ENCODE measurements at regions not wholly inside any gene's neighbourhood (a gene's known extent, or its start where the extent isn't known, plus 50 kb on each side); places are given as distances from the start of the nearest gene placed in this dataset.
"Not testable (repeated sequence)": the region's sequence is repeated elsewhere in the genome, so short reads cannot be mapped to it uniquely, and the experiment has no call there.

DNA sequence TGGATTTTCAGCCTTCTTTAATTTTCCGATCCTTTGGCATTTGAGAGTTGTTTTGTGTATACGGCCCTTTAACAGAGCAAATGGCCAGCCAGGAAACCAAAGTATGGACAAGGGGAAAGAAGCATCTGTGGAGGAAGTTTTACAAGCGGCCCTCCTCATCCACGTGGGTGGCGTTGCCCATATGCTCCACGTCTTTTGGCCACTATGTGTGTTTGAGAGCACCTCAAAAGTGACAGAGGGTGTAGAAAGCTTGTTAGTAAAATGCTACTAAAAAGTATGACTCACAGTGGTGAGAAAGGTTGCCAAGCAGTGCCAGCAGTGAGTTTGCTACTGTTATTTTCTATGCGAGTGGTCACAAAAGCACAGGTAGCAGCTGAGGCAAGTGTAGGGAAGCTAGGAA, 451.8 kb upstream of the NPAP1 start:
- no peaks in the 10 kb centered on the region for H3K9me3 ChIP-seq
- ATAC-seq (no peak), DNase-seq (no peak)
- WGBS (ENCODE audit: insufficient coverage, low coverage, low lambda C conversion rate, missing lambda C conversion rate), result 46% methylated on average over 7 of the region's 7 CpGs
- no peaks in the 10 kb centered on the region for H3K36me3 ChIP-seq
- no peaks in the 10 kb centered on the region for H3K27me3 ChIP-seq
- H3K4me3 ChIP-seq, result no peak overlapping the region
- no peak for TF ChIP-seq CTCF (IDR thresholded peaks at IDR 0.05)
- TF ChIP-seq POLR2A (IDR thresholded peaks at IDR 0.05), result no peak
- no peaks in the 10 kb centered on the region for H3K4me1 ChIP-seq
- no peak overlapping the region for H3K27ac ChIP-seq
- intact Hi-C loops (cut with DNase I), result no loop called here

DNA sequence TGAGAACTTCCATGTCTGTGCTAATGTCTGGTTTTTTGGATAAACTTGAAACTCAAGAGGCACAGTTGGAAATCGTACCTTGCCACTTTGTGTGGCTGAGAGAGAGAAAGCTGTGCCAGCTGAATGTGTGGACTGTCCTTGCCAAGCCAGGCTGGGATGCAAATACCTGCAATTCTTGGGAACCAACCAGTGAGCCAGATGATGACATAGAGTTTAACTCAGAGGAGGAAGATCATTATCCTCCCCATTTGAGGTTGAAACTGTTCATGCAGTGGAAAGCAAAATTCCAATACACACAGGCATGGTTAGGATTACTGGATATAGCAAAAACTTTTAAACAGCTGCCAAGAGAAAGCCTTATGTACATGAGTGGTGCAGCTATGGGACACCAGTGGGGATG, 451.4 kb upstream of the NPAP1 start:
- no peak for DNase-seq
- WGBS (ENCODE audit: insufficient coverage, low coverage, low lambda C conversion rate, missing lambda C conversion rate), result 33% methylated on average over 1 of the region's 1 CpG
- no peaks in the 10 kb centered on the region for H3K27me3 ChIP-seq
- no peaks in the 10 kb centered on the region for H3K9me3 ChIP-seq
- H3K36me3 ChIP-seq, result no peaks in the 10 kb centered on the region
- no peak overlapping the region for H3K4me3 ChIP-seq
- ATAC-seq, result no peak
- H3K4me1 ChIP-seq, result no peaks in the 10 kb centered on the region
- H3K27ac ChIP-seq, result no peak overlapping the region
- TF ChIP-seq POLR2A (IDR thresholded peaks at IDR 0.05), result no peak
- TF ChIP-seq CTCF (IDR thresholded peaks at IDR 0.05), result no peak
- intact Hi-C loops (cut with DNase I), result no loop called here

DNA sequence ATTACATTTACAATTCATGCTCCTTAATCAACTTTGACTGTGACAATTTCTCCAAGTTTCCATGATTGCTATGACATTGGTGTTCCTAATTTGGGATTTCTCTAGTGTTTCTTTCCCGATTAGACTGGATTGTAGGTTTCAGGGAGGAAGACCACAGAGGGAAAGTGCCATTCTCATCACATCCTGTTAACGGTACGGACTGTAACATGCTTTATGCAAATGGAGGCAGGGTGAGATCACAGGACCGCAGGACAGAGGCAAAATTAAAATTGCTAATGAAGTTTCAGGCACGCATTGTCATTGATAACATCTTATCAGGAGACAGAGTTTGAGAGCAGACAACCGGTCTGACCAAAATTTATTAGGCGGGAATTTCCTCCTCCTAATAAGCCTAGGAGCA, 446.7 kb upstream of the NPAP1 start:
- H3K4me1 ChIP-seq; ATAC-seq; H3K4me3 ChIP-seq; DNase-seq; intact Hi-C loops (cut with DNase I); H3K9me3 ChIP-seq; H3K27me3 ChIP-seq; H3K36me3 ChIP-seq; H3K27ac ChIP-seq: not testable (repeated sequence)
- 57% methylated on average over 6 of the region's 7 CpGs for WGBS (ENCODE audit: insufficient coverage, low coverage, low lambda C conversion rate, missing lambda C conversion rate)

- intact Hi-C loops (cut with DNase I); H3K27me3 ChIP-seq; H3K9me3 ChIP-seq; H3K36me3 ChIP-seq; H3K4me1 ChIP-seq; DNase-seq; H3K4me3 ChIP-seq; H3K27ac ChIP-seq; ATAC-seq: not testable (repeated sequence)
- WGBS (ENCODE audit: insufficient coverage, low coverage, low lambda C conversion rate, missing lambda C conversion rate), result 25% methylated on average over 3 of the region's 3 CpGs
Observed at GRCh38 chr15:24233134-24233533, 442.4 kb upstream of the NPAP1 start.

DNA sequence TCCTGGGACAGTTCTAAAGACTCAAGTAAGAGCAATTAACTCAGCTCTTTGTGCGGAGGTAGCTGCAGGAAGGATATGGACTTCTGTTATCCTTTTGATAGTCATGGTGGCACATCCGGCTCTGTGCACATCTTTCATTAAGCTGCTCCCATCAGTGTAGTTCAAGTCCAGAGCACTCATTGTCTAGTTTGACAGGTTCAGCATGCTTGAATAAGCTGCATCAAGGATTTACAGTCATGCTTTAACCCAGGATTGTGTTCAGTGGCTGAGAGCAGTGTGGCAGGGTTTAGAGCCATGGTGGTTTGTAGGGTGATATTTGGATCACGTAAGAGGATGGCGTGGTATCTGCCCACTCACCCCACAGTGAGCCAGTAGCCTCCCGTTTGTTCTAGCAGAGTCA, 435.0 kb upstream of the NPAP1 start:
- intact Hi-C loops (cut with DNase I), result not testable (repeated sequence)

DNA sequence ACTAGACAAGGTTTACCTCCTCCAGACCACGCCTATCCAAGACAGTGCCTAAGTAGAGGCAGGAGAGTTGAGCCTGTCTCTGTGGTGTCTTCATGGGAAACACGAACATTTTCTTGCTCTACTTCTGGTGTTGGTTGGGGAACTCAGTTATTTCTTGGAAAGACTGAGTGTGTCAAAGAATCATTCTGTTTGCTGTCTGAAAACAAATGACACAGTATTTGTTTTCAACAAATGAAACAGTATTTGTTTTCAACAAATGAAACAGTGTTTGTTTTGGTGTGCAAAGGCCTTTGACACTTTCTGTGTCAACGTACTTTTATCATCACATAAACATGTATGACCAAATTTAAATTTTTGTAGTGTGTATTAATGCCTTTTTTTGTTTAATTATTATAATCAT, 416.5 kb upstream of the NPAP1 start:
- DNase-seq; intact Hi-C loops (cut with DNase I); H3K4me1 ChIP-seq; H3K4me3 ChIP-seq; H3K27ac ChIP-seq; H3K9me3 ChIP-seq; H3K27me3 ChIP-seq; ATAC-seq; H3K36me3 ChIP-seq: not testable (repeated sequence)
- 29% methylated on average over 3 of the region's 3 CpGs for WGBS (ENCODE audit: insufficient coverage, low coverage, low lambda C conversion rate, missing lambda C conversion rate)

More for the DNA sequence above, 435.0 kb upstream of the NPAP1 start:
- WGBS (ENCODE audit: insufficient coverage, low coverage, low lambda C conversion rate, missing lambda C conversion rate), result 60% methylated on average over 4 of the region's 5 CpGs
- not testable (repeated sequence) for DNase-seq, H3K27ac ChIP-seq, H3K4me1 ChIP-seq, H3K9me3 ChIP-seq, H3K27me3 ChIP-seq, ATAC-seq, H3K4me3 ChIP-seq, H3K36me3 ChIP-seq

DNA sequence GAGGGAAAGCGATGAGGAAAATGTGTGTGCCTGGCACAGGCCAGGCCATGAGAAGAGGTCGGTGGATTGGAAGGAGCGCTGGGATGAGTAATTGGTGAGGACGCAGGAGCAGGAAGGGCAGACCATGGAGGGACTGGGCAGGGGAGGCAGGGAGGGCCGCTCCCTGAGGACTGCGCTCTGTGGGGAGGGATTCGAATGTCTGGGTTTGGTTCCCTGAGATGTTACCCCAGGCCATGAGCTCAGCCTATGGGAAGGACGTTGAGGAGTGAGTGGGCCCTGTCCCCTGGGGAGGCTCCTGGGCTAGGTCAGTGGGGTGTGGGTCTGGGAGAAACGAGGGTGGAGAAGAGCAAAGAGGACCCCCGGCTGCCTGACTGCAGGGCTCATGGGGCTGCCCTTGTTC, 415.2 kb upstream of the NPAP1 start:
- H3K27me3 ChIP-seq; H3K9me3 ChIP-seq; H3K27ac ChIP-seq; H3K4me1 ChIP-seq; intact Hi-C loops (cut with DNase I); ATAC-seq; H3K4me3 ChIP-seq; DNase-seq; H3K36me3 ChIP-seq: not testable (repeated sequence)
- WGBS (ENCODE audit: insufficient coverage, low coverage, low lambda C conversion rate, missing lambda C conversion rate), result 86% methylated on average over 3 of the region's 10 CpGs

DNA sequence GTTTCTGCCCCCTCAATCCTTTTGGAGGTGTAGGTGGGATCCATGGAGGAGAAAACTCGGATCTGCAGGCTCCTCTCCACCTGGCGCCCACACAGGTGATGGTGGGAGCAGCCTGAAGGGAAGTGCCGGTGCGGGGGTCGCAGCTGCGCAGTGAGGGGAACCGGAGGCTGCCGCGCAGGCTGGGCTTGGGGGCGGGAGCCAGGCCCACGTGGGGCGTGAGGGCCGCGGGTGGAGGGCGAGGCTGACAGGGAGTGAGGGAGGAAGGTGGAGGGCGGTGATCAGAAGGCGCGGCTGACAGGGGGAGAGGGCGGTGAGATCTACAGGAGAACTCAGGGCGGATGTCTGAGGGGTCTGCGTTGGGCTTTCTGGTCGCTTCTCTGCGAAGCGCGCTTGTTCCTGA, 414.7 kb upstream of the NPAP1 start:
- 43% methylated on average over 4 of the region's 25 CpGs for WGBS (ENCODE audit: insufficient coverage, low coverage, low lambda C conversion rate, missing lambda C conversion rate)
- H3K27me3 ChIP-seq; H3K27ac ChIP-seq; H3K9me3 ChIP-seq; H3K36me3 ChIP-seq; H3K4me3 ChIP-seq; intact Hi-C loops (cut with DNase I); H3K4me1 ChIP-seq; DNase-seq; ATAC-seq: not testable (repeated sequence)

GRCh38 chr15:24268536-24269165, 406.9 kb upstream of the NPAP1 start:
- intact Hi-C loops (cut with DNase I); H3K27ac ChIP-seq; H3K27me3 ChIP-seq; H3K36me3 ChIP-seq; H3K4me1 ChIP-seq; DNase-seq; H3K4me3 ChIP-seq; H3K9me3 ChIP-seq; ATAC-seq: not testable (repeated sequence)
- WGBS (ENCODE audit: insufficient coverage, low coverage, low lambda C conversion rate, missing lambda C conversion rate), result 29% methylated on average over 5 of the region's 7 CpGs

Measured in right lobe of liver (tissue), 6 donors.